H9 (cell line): ENCODE measurements at regions not wholly inside any gene's neighbourhood (a gene's known extent, or its start where the extent isn't known, plus 50 kb on each side); places are given as distances from the start of the nearest gene placed in this dataset.

ENCODE experiments used
- DNase-seq: peaks from one replicate; pipeline ENCODE4 v3.0.0-alpha.2; 2017
- H2AFZ ChIP-seq: one replicate; pipeline ENCODE4 v1.6.1; 2013; ENCODE audit warnings: mild to moderate bottlenecking, low read length, control low read depth, moderate library complexity
- H2AK5ac ChIP-seq: 2 replicates; pipeline ENCODE4 v1.6.1; 2013; ENCODE audit warnings: low read length, control low read depth, mixed read lengths; ENCODE audit not compliant: insufficient read length
- H2BK120ac ChIP-seq: one replicate; pipeline ENCODE4 v1.6.1; 2013; ENCODE audit warnings: low read depth, mild to moderate bottlenecking, low read length, control low read depth, inconsistent platforms; ENCODE audit not compliant: poor library complexity, severe bottlenecking
- H2BK12ac ChIP-seq: 2 replicates; pipeline ENCODE4 v1.6.1; 2013; ENCODE audit warnings: low read length, control low read depth, mixed read lengths, low read depth; ENCODE audit not compliant: insufficient read length
- H2BK15ac ChIP-seq: 2 replicates; pipeline ENCODE4 v1.6.1; 2013; ENCODE audit warnings: low read depth, low read length, control low read depth
- H2BK20ac ChIP-seq: one replicate; pipeline ENCODE4 v1.6.1; 2013; ENCODE audit warnings: low read depth, mild to moderate bottlenecking, low read length, control low read depth, inconsistent platforms; ENCODE audit not compliant: poor library complexity, severe bottlenecking
- H2BK5ac ChIP-seq: 2 replicates; pipeline ENCODE4 v1.6.1; 2013; ENCODE audit warnings: low read length, control low read depth, mixed read lengths; ENCODE audit not compliant: insufficient read length
- H3K14ac ChIP-seq: 2 replicates; pipeline ENCODE4 v1.6.1; 2013; ENCODE audit warnings: low read length, control low read depth; ENCODE audit not compliant: insufficient read depth
- H3K18ac ChIP-seq: 2 replicates; pipeline ENCODE4 v1.6.1; 2013; ENCODE audit warnings: low read depth, mild to moderate bottlenecking, mixed read lengths, low read length, control low read depth; ENCODE audit not compliant: insufficient read length
- H3K23ac ChIP-seq: 2 replicates; pipeline ENCODE4 v1.6.1; 2013; ENCODE audit warnings: low read length, control low read depth, mixed read lengths, low read depth; ENCODE audit not compliant: insufficient read length
- H3K23me2 ChIP-seq: 2 replicates; pipeline ENCODE4 v1.6.1; 2013; ENCODE audit warnings: low read depth, mild to moderate bottlenecking, mixed read lengths, low read length, control low read depth; ENCODE audit not compliant: insufficient read length, poor library complexity, severe bottlenecking
- H3K27ac ChIP-seq: 2 replicates; pipeline ENCODE4 v1.5.1; 2013; ENCODE audit warnings: low read length, control low read depth, mixed read lengths, low read depth; ENCODE audit not compliant: insufficient read length
- H3K27me3 ChIP-seq: 2 replicates; pipeline ENCODE4 v1.6.1; 2013; ENCODE audit warnings: low read length, control low read depth, inconsistent platforms; ENCODE audit not compliant: insufficient read depth
- H3K4ac ChIP-seq: 2 replicates; pipeline ENCODE4 v1.6.1; 2013; ENCODE audit warnings: low read depth, mild to moderate bottlenecking, control low read depth, inconsistent platforms, low read length, moderate library complexity
- H3K4me1 ChIP-seq: 2 replicates; pipeline ENCODE4 v1.6.1; 2013; ENCODE audit warnings: low read length, control low read depth, inconsistent platforms; ENCODE audit not compliant: insufficient read depth
- H3K4me2 ChIP-seq: 2 replicates; pipeline ENCODE4 v1.6.1; 2013; ENCODE audit warnings: low read length, control low read depth, mixed read lengths; ENCODE audit not compliant: insufficient read length, insufficient read depth
- H3K56ac ChIP-seq: 2 replicates; pipeline ENCODE4 v1.6.1; 2013; ENCODE audit warnings: low read depth, mild to moderate bottlenecking, mixed read lengths, low read length, control low read depth; ENCODE audit not compliant: insufficient read length
- H3K79me1 ChIP-seq: 2 replicates; pipeline ENCODE4 v1.6.1; 2013; ENCODE audit warnings: low read depth, mild to moderate bottlenecking, moderate library complexity, low read length, control low read depth, inconsistent platforms; ENCODE audit not compliant: insufficient read depth, poor library complexity, severe bottlenecking
- H3K79me2 ChIP-seq: 2 replicates; pipeline ENCODE4 v1.6.1; 2013; ENCODE audit warnings: low read length, control low read depth, inconsistent platforms; ENCODE audit not compliant: insufficient read depth
- H3K9ac ChIP-seq: 2 replicates; pipeline ENCODE4 v1.6.1; 2013; ENCODE audit warnings: low read length, control low read depth, mixed read lengths; ENCODE audit not compliant: insufficient read length; ENCODE audit errors: extremely low read depth
- H3K9me3 ChIP-seq: one replicate; pipeline ENCODE4 v1.6.1; 2013; ENCODE audit warnings: low read depth, low read length, inconsistent platforms; ENCODE audit not compliant: control insufficient read depth
- H3T11ph ChIP-seq: one replicate; pipeline ENCODE4 v1.6.1; 2013; ENCODE audit warnings: mild to moderate bottlenecking, low read length, control low read depth, inconsistent platforms
- H4K20me1 ChIP-seq: one replicate; pipeline ENCODE4 v1.6.1; 2013; ENCODE audit not compliant: control insufficient read depth, insufficient read length, insufficient read depth
- H4K5ac ChIP-seq: 2 replicates; pipeline ENCODE4 v1.6.1; 2013; ENCODE audit warnings: low read depth, mild to moderate bottlenecking, mixed read lengths, low read length, control low read depth; ENCODE audit not compliant: insufficient read length
- H4K8ac ChIP-seq: replicated peaks from 2 replicates; pipeline ENCODE4 v1.6.1; 2013; ENCODE audit warnings: low read length, control low read depth, mixed read lengths, low read depth; ENCODE audit not compliant: insufficient read length
- H4K91ac ChIP-seq: 2 replicates; pipeline ENCODE4 v1.6.1; 2013; ENCODE audit warnings: low read depth, mild to moderate bottlenecking, moderate library complexity, mixed read lengths, low read length, control low read depth; ENCODE audit not compliant: insufficient read length
- H3K27ac Mint-ChIP-seq, 3 experiments: 2 replicates in 2 of 3; 3 replicates in 1 of 3; pipeline ENCODE4 v1.8.0; 2020 to 2021; ENCODE audit warnings: mixed read lengths in 3 of 3, mild to moderate bottlenecking in 1 of 3, moderate library complexity in 1 of 3
- H3K27me3 Mint-ChIP-seq: 2 replicates; pipeline ENCODE4 v1.8.0; 2021; ENCODE audit warnings: low read depth, mild to moderate bottlenecking, moderate library complexity, mixed read lengths
- H3K36me3 Mint-ChIP-seq, 3 experiments: 2 replicates in 2 of 3; 3 replicates in 1 of 3; pipeline ENCODE4 v1.8.0; 2020 to 2021; ENCODE audit warnings: low read depth in 3 of 3, mixed read lengths in 3 of 3; ENCODE audit not compliant: insufficient read depth in 1 of 3
- H3K4me1 Mint-ChIP-seq, 2 experiments: 2 replicates each; pipeline ENCODE4 v1.8.0; 2020; ENCODE audit warnings: mixed read lengths in 2 of 2
- H3K4me3 Mint-ChIP-seq, 2 experiments: 2 replicates in 1 of 2; 3 replicates in 1 of 2; pipeline ENCODE4 v1.8.0; 2020 to 2021; ENCODE audit warnings: mild to moderate bottlenecking in 2 of 2, mixed read lengths in 2 of 2, moderate library complexity in 1 of 2
- H3K9me3 Mint-ChIP-seq, 2 experiments: 2 replicates in 1 of 2; 3 replicates in 1 of 2; pipeline ENCODE4 v1.8.0; 2020; ENCODE audit warnings: mild to moderate bottlenecking in 2 of 2, mixed read lengths in 2 of 2, moderate library complexity in 1 of 2
- WGBS: extraction: QIAGEN DNeasy Blood & Tissue Kit; methylation state at CpG from one replicate; pipeline ENCODE4 v1.1.7; 2013; ENCODE audit warnings: missing lambda C conversion rate, low lambda C conversion rate, mixed read lengths; ENCODE audit not compliant: insufficient read length; ENCODE audit errors: extremely low coverage; 5-methylcytosine and 5-hydroxymethylcytosine counted together
- TF ChIP-seq, protein P1 (sequence below): fragments of 200-600 bp; sonication (generic); conservative IDR thresholded peaks from 3 replicates; pipeline ENCODE4 v1.8.0; 2021; ENCODE audit warnings: antibody characterized with exemption, mild to moderate bottlenecking

DNA sequence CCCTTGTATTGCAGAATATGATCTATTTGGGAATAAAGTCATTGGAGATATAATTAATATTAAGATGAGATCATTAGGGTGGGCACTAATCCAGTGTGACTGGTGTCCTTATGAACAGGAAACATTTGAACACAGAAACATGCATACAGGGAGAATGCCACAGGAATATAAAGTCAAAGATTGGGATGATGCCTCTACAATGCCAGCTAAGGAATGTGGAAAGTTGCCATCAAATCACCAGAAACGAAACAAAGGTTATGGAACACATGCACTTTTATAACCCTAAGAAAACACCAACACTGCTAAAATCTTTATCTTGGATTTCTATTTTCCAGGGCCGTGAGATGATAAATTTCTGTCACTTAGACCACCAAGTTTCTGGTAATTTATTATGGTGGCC is 442.4 kb upstream of the BCHE start:
- Histone ChIP-seq H3K9me3 (no peaks in the 10 kb centered on the region), H4K5ac (no peak overlapping the region), H2BK120ac (no peak overlapping the region), H4K20me1 (no peaks in the 10 kb centered on the region), H3K23me2 (no peaks in the 10 kb centered on the region), H2BK15ac (no peak overlapping the region), H3K18ac (no peak overlapping the region), H4K8ac (no peak overlapping the region), H3K4me2 (no peak overlapping the region), H2BK5ac (no peak overlapping the region), H3K56ac (no peak overlapping the region), H2BK12ac (no peak overlapping the region), H3K4me1 (no peaks in the 10 kb centered on the region), H3K4ac (no peak overlapping the region), H3K79me2 (no peaks in the 10 kb centered on the region), H3K79me1 (no peaks in the 10 kb centered on the region), H3K27ac (no peak overlapping the region), H3K27me3 (no peaks in the 10 kb centered on the region), H2AK5ac (no peak overlapping the region), H4K91ac (no peak overlapping the region), H3T11ph (no peak overlapping the region), H2BK20ac (no peak overlapping the region), H3K23ac (no peak overlapping the region), H2AFZ (no peak overlapping the region), H3K14ac (no peak overlapping the region), H3K9ac (no peak overlapping the region)
- no peaks in the 10 kb centered on the region for H3K36me3 Mint-ChIP-seq
- DNase-seq: no peak
- TF ChIP-seq, protein P1, sequence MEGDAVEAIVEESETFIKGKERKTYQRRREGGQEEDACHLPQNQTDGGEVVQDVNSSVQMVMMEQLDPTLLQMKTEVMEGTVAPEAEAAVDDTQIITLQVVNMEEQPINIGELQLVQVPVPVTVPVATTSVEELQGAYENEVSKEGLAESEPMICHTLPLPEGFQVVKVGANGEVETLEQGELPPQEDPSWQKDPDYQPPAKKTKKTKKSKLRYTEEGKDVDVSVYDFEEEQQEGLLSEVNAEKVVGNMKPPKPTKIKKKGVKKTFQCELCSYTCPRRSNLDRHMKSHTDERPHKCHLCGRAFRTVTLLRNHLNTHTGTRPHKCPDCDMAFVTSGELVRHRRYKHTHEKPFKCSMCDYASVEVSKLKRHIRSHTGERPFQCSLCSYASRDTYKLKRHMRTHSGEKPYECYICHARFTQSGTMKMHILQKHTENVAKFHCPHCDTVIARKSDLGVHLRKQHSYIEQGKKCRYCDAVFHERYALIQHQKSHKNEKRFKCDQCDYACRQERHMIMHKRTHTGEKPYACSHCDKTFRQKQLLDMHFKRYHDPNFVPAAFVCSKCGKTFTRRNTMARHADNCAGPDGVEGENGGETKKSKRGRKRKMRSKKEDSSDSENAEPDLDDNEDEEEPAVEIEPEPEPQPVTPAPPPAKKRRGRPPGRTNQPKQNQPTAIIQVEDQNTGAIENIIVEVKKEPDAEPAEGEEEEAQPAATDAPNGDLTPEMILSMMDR: no peak
- no peaks in the 10 kb centered on the region for H3K27me3 Mint-ChIP-seq
- H3K4me1 Mint-ChIP-seq: no peaks in the 10 kb centered on the region
- no peak overlapping the region for H3K4me3 Mint-ChIP-seq
- no peak overlapping the region for H3K27ac Mint-ChIP-seq
- H3K9me3 Mint-ChIP-seq: no peaks in the 10 kb centered on the region
- WGBS: no CpG with 5 or more reads among the region's 2 CpGs
